ENCODE measurements at regions not wholly inside any gene's neighbourhood (a gene's known extent, or its start where the extent isn't known, plus 50 kb on each side); places are given as distances from the start of the nearest gene placed in this dataset.

DNA sequence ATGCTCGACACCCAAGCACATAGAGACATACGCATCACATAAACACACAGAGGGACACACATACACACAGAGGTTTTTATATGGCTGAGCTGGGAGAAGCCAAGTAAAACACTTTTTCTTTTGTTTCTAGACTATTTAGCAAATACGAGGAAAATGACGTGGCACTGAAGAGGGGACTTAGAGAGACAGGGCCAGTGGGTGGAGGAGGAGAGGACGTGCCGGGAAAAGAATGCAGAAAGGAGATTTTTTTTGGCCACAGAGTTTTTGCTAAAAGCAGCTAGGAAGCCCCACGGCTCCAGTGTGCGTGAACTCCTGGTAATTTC, 168.5 kb upstream of the KLF7 start:
- TF ChIP-seq CTCF (IDR thresholded peaks at IDR 0.05): no peak
- TF ChIP-seq POLR2A (IDR thresholded peaks at IDR 0.05): no peak
- TF ChIP-seq EP300 (IDR thresholded peaks at IDR 0.05): no peak

Measured in ovary (tissue), 3 donors.